ENCODE measurements at regions not wholly inside any gene's neighbourhood (a gene's known extent, or its start where the extent isn't known, plus 50 kb on each side); places are given as distances from the start of the nearest gene placed in this dataset.

DNA sequence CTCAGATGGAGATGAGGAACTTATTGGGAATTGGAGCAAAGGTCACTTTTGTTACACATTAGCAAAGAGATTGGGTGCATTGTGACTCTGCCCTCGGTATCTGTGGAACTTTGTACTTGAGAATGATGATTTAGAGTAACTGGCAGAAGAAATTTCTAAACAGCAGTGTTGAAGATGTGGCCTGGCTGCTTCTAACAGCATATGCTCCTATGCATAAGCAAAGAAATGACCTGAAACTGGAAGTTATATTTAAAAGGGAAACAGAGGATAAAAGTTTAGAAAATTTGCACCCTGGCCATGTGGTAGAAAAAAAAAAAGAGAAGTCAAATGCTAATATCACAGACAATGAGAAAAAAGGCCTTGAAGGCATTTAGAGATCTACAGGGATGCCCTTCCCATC is 256.8 kb upstream of the ZC3H15 start:
- no peak for ATAC-seq
- WGBS, 4 donors: 69 to 84% (median 76%) methylated on average over 1 of the region's 1 CpG

DNA sequence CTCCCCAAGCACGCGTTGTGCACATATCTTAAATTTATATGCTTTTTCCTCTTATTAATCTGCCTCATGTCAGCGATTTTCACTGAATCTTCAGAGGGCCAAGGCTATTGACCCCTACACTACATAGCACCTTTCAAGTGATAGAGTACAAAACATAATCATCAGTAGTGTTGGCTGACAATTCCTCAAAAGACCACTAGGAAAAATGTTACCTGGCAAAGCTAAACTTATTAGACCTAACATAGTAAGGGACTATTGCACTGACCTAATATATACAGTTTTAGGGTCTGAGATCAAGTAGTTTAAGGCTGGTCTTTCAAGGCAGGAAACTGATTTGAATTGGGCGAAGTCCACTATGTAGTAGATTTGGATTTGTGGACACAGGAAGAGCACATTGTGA is 244.2 kb upstream of the ZC3H15 start:
- H3K27me3 ChIP-seq: no peaks in the 10 kb centered on the region
- no peak for TF ChIP-seq POLR2A (IDR thresholded peaks at IDR 0.05)
- TF ChIP-seq, protein P1, sequence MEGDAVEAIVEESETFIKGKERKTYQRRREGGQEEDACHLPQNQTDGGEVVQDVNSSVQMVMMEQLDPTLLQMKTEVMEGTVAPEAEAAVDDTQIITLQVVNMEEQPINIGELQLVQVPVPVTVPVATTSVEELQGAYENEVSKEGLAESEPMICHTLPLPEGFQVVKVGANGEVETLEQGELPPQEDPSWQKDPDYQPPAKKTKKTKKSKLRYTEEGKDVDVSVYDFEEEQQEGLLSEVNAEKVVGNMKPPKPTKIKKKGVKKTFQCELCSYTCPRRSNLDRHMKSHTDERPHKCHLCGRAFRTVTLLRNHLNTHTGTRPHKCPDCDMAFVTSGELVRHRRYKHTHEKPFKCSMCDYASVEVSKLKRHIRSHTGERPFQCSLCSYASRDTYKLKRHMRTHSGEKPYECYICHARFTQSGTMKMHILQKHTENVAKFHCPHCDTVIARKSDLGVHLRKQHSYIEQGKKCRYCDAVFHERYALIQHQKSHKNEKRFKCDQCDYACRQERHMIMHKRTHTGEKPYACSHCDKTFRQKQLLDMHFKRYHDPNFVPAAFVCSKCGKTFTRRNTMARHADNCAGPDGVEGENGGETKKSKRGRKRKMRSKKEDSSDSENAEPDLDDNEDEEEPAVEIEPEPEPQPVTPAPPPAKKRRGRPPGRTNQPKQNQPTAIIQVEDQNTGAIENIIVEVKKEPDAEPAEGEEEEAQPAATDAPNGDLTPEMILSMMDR (IDR thresholded peaks at IDR 0.05): no peak
- no peak overlapping the region for H3K27ac ChIP-seq
- WGBS, 4 donors: 91 to 99% (median 95%) methylated on average over 4 of the region's 4 CpGs
- H3K4me3 ChIP-seq: no peak overlapping the region
- DNase-seq (no peak), ATAC-seq (no peak)
- H3K9me3 ChIP-seq: peaks cover 0 to 4% (median 0%) of the 10 kb centered on the region in 12 donors
- intact Hi-C loops (cut with DNase I): no loop called here
- no peaks in the 10 kb centered on the region for H3K4me1 ChIP-seq
- H3K36me3 ChIP-seq: no peaks in the 10 kb centered on the region

More for the DNA sequence above, 256.8 kb upstream of the ZC3H15 start:
- intact Hi-C loops (cut with DNase I): no loop called here
- peaks cover 0 to 10% (median 0%) of the 10 kb centered on the region in 9 donors for H3K36me3 ChIP-seq
- DNase-seq: no peak
- H3K4me3 ChIP-seq: no peak overlapping the region
- peaks cover 0 to 78% (median 43%) of the 10 kb centered on the region in 12 donors for H3K9me3 ChIP-seq
- TF ChIP-seq, protein P1 (IDR thresholded peaks at IDR 0.05): no peak
- TF ChIP-seq POLR2A (IDR thresholded peaks at IDR 0.05): no peak
- no peak overlapping the region for H3K27ac ChIP-seq
- H3K27me3 ChIP-seq: no peaks in the 10 kb centered on the region
- no peaks in the 10 kb centered on the region for H3K4me1 ChIP-seq

DNA sequence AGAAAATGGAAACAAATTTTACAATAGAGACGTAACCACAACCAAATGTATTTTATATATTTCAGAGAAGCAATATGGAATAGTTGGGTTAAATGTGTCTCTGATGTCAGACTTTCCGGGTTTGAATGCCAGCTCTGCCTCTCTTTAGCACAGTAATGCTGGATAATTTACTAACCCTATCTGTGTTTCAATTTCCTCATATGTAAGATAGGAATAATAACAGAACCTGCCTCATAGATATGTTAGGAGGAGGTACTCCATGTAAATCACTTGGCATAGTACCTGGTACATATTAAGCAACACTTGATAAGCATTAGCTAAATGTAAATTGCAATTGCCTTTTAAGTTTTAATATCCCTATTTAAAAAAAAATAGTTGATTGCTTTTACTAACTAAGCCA is 231.3 kb upstream of the ZC3H15 start:
- H3K9me3 ChIP-seq: peaks cover 0 to 14% (median 0%) of the 10 kb centered on the region in 12 donors
- DNase-seq (no peak), ATAC-seq (no peak)
- no peak overlapping the region for H3K27ac ChIP-seq
- no peaks in the 10 kb centered on the region for H3K4me1 ChIP-seq
- intact Hi-C loops (cut with DNase I): loop anchor here in 3 of 10 donors (5.0 to 10.0 kb wide), 3 partner anchors 640 to 962 kb away; no protein-coding TSS in a partner anchor
- no peaks in the 10 kb centered on the region for H3K36me3 ChIP-seq
- TF ChIP-seq, protein P1 (IDR thresholded peaks at IDR 0.05): no peak
- no peaks in the 10 kb centered on the region for H3K27me3 ChIP-seq
- 77 to 83% (median 80%) methylated on average over 2 of the region's 2 CpGs for WGBS, 4 donors
- H3K4me3 ChIP-seq: no peak overlapping the region

DNA sequence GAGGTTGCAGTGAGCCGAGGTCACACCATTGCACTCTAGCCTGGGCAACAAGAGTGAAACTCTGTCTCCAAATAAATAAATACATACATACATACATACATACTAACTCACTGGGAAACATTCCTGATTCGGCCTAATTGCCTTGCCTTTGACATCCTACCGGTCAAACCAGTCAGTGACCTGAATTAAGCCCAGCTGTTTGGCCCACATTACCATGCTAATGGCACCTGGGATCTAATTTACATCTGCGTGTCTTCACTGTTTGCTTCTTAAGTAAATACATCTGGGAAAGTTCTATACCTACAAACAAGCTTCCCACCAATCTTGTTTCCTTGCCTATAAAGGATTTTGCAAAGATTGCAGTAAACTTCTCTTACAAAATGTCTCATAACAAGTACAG is 230.2 kb upstream of the ZC3H15 start:
- no peak for DNase-seq
- WGBS, 4 donors: 90 to 99% (median 94%) methylated on average over 4 of the region's 4 CpGs
- no peaks in the 10 kb centered on the region for H3K4me1 ChIP-seq
- H3K36me3 ChIP-seq: no peaks in the 10 kb centered on the region
- no peak for ATAC-seq
- H3K27me3 ChIP-seq: no peaks in the 10 kb centered on the region
- no peak overlapping the region for H3K4me3 ChIP-seq
- intact Hi-C loops (cut with DNase I): loop anchor here in 3 of 10 donors (5.0 to 10.0 kb wide), 3 partner anchors 641 to 964 kb away; no protein-coding TSS in a partner anchor
- peaks cover 0 to 14% (median 0%) of the 10 kb centered on the region in 12 donors for H3K9me3 ChIP-seq
- no peak overlapping the region for H3K27ac ChIP-seq
- no peak for TF ChIP-seq POLR2A (IDR thresholded peaks at IDR 0.05)
- TF ChIP-seq, protein P1 (IDR thresholded peaks at IDR 0.05): no peak
